Panc1 (cell line): ENCODE measurements at regions not wholly inside any gene's neighbourhood (a gene's known extent, or its start where the extent isn't known, plus 50 kb on each side); places are given as distances from the start of the nearest gene placed in this dataset.

Experiments used
- POLR2AphosphoS5 ChIP-seq: IDR thresholded peaks from 2 replicates; pipeline ENCODE4 v1.6.1; 2012; ENCODE audit warnings: mild to moderate bottlenecking, low read depth, low read length, moderate library complexity
- REST ChIP-seq, 2 experiments: IDR thresholded peaks; 2 replicates each; pipeline ENCODE4 v1.6.1; 2011 to 2012; ENCODE audit warnings: low read depth in 2 of 2, control low read depth in 1 of 2, low read length in 1 of 2, mild to moderate bottlenecking in 1 of 2, moderate library complexity in 1 of 2; ENCODE audit not compliant: insufficient read depth in 1 of 2
- SIN3A ChIP-seq: IDR thresholded peaks from 2 replicates; pipeline ENCODE4 v1.6.1; 2012; ENCODE audit warnings: low read depth, mild to moderate bottlenecking, low read length, moderate library complexity, borderline replicate concordance; ENCODE audit not compliant: insufficient read depth
- TCF7L2 ChIP-seq: IDR thresholded peaks from 2 replicates; pipeline ENCODE4 v1.6.1; 2011; ENCODE audit warnings: mild to moderate bottlenecking, low read depth, low read length, inconsistent platforms
- TF ChIP-seq, protein P1 (sequence below): fragments of 450-650 bp; IDR thresholded peaks from 2 replicates; pipeline ENCODE4 v1.5.1; 2017; ENCODE audit warnings: mild to moderate bottlenecking

GRCh38 chr18:51824746-51825145, 515.3 kb upstream of the DCC start:
- TF ChIP-seq, protein P1, sequence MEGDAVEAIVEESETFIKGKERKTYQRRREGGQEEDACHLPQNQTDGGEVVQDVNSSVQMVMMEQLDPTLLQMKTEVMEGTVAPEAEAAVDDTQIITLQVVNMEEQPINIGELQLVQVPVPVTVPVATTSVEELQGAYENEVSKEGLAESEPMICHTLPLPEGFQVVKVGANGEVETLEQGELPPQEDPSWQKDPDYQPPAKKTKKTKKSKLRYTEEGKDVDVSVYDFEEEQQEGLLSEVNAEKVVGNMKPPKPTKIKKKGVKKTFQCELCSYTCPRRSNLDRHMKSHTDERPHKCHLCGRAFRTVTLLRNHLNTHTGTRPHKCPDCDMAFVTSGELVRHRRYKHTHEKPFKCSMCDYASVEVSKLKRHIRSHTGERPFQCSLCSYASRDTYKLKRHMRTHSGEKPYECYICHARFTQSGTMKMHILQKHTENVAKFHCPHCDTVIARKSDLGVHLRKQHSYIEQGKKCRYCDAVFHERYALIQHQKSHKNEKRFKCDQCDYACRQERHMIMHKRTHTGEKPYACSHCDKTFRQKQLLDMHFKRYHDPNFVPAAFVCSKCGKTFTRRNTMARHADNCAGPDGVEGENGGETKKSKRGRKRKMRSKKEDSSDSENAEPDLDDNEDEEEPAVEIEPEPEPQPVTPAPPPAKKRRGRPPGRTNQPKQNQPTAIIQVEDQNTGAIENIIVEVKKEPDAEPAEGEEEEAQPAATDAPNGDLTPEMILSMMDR, result no peak
- TF ChIP-seq SIN3A (no peak), REST (IDR thresholded peaks at IDR 0.05; ENCODE audit: insufficient read depth in 1 of 2, low read depth in 2 of 2, low read length in 1 of 2) (no peak), POLR2AphosphoS5 (no peak), TCF7L2 (no peak)
